Brain microvascular endothelial cell (primary cell): ENCODE measurements at regions not wholly inside any gene's neighbourhood (a gene's known extent, or its start where the extent isn't known, plus 50 kb on each side); places are given as distances from the start of the nearest gene placed in this dataset.
A peak's percentile ranks its signal among the peaks of the same experiment; 100 is the strongest.

Source experiments
- DNase-seq: peaks from one replicate; pipeline ENCODE4 v3.0.0-alpha.2; 2020
- H3K27ac ChIP-seq: fragments of 250-450 bp; sonication (Bioruptor Pico); 2 replicates; pipeline ENCODE4 v1.5.1; 2020; ENCODE audit warnings: mild to moderate bottlenecking, moderate library complexity
- H3K27me3 ChIP-seq: fragments of 250-450 bp; sonication (Bioruptor Pico); replicated peaks from 2 replicates; pipeline ENCODE4 v1.5.1; 2020; ENCODE audit warnings: mild to moderate bottlenecking
- H3K36me3 ChIP-seq: fragments of 250-450 bp; sonication (Bioruptor Pico); replicated peaks from 2 replicates; pipeline ENCODE4 v1.5.1; 2020; ENCODE audit warnings: mild to moderate bottlenecking
- H3K4me3 ChIP-seq: 2 replicates; pipeline ENCODE4 v1.5.1; 2011; ENCODE audit warnings: low read depth, mild to moderate bottlenecking, control low read depth, low read length, moderate library complexity
- CTCF ChIP-seq: IDR thresholded peaks from 2 replicates; pipeline ENCODE4 v1.5.1; 2011; ENCODE audit warnings: low read depth, mild to moderate bottlenecking, moderate library complexity, low read length, control low read depth, inconsistent platforms; ENCODE audit errors: missing control alignments
- in situ Hi-C: cut with HindIII; loops from 2 replicates; pipeline ENCODE4 v1.10.0; 2017; ENCODE audit warnings: low sequenced_read_pairs, low pct_ligation_motif_present

GRCh38 chr13:107043021-107043956 lies 475.4 kb upstream of the ARGLU1 start:
- DNase-seq: no peak
- in situ Hi-C loops: no loop called here
- Histone ChIP-seq H3K27ac (no peak overlapping the region), H3K4me3 (no peak overlapping the region), H3K36me3 (no peaks in the 10 kb centered on the region), H3K27me3 (no peaks in the 10 kb centered on the region)
- no peak for TF ChIP-seq CTCF

GRCh38 chr13:107035778-107036177 lies 467.8 kb upstream of the ARGLU1 start:
- in situ Hi-C loops: no loop called here
- TF ChIP-seq CTCF: no peak
- Histone ChIP-seq H3K27me3 (no peaks in the 10 kb centered on the region), H3K4me3 (no peak overlapping the region), H3K27ac (no peak overlapping the region), H3K36me3 (no peaks in the 10 kb centered on the region)
- peak; percentile 25 for DNase-seq

- no peaks in the 10 kb centered on the region for H3K36me3 ChIP-seq
- no peak for DNase-seq
- in situ Hi-C loops: no loop called here
- H3K4me3 ChIP-seq: no peak overlapping the region
- no peak overlapping the region for H3K27ac ChIP-seq
- no peak for TF ChIP-seq CTCF
- no peaks in the 10 kb centered on the region for H3K27me3 ChIP-seq
Measured at GRCh38 chr13:107035186-107035585, 467.2 kb upstream of the ARGLU1 start.

- H3K27me3 ChIP-seq: no peaks in the 10 kb centered on the region
- TF ChIP-seq CTCF: no peak
- no peak for DNase-seq
- no peaks in the 10 kb centered on the region for H3K36me3 ChIP-seq
- H3K27ac ChIP-seq: no peak overlapping the region
- in situ Hi-C loops: no loop called here
- no peak overlapping the region for H3K4me3 ChIP-seq
Measured at GRCh38 chr13:107034236-107034872, 466.4 kb upstream of the ARGLU1 start.

GRCh38 chr13:107031716-107032115 lies 463.8 kb upstream of the ARGLU1 start:
- Histone ChIP-seq H3K4me3 (no peak overlapping the region), H3K36me3 (no peaks in the 10 kb centered on the region), H3K27me3 (no peaks in the 10 kb centered on the region), H3K27ac (no peak overlapping the region)
- no peak for TF ChIP-seq CTCF
- in situ Hi-C loops: no loop called here
- DNase-seq: no peak

- in situ Hi-C loops: no loop called here
- Histone ChIP-seq H3K27me3 (no peaks in the 10 kb centered on the region), H3K4me3 (no peak overlapping the region), H3K36me3 (no peaks in the 10 kb centered on the region), H3K27ac (no peak overlapping the region)
- DNase-seq: no peak
- no peak for TF ChIP-seq CTCF
Measured at GRCh38 chr13:107028751-107029150, 460.8 kb upstream of the ARGLU1 start.
